ENCODE measurements at regions not wholly inside any gene's neighbourhood (a gene's known extent, or its start where the extent isn't known, plus 50 kb on each side); places are given as distances from the start of the nearest gene placed in this dataset.

DNA sequence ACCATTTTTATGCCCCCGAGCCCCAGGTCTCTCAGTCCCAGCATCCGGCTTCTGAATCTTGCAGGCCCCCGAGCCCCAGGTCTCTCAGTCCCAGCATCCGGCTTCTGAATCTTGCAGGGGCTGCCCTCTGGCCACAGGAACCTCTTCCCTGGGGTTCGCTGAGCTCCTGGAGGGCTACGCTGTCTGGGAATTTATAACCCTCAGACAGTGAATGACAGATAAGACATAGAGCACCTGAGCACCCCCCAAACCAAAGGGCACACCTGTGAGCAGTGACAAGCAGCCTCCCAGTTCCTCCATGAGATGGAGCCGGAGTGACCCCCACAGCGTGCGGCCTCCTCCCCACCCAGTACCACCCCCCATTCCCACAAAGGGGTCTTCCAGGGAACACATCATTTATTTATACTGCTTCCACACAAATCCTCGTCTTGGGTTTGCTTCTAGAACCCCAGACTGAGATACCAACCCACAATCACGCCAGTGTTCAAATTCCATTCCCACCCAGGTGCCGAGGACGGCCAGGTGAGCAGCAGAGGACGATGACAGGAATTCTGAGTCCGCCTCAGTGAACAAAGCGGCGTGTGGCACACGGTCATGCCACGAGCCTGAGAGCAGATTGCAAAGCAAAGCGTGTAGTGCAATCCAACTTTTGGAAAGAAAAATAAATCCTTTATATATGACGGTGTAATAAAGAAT lies 57.7 kb upstream of the FAM20C start:
- no peak overlapping the region for H3K4me3 ChIP-seq (ENCODE audit: low read depth in 2 of 2, low read length in 1 of 2)
- H4K20me1 ChIP-seq (ENCODE audit: insufficient read depth), result no peaks in the 10 kb centered on the region
- no peaks in the 10 kb centered on the region; a peak in 1 of 4 replicates for H3K4me1 ChIP-seq (ENCODE audit: control insufficient read depth in 1 of 2, insufficient read depth in 2 of 2, low read depth in 1 of 2, low read length in 1 of 2)
- H3K36me3 ChIP-seq (replicated peaks in 1 of 2; ENCODE audit: control insufficient read depth in 1 of 2, insufficient read depth in 2 of 2, low read length in 1 of 2), result no peaks in the 10 kb centered on the region
- H3K4me2 ChIP-seq, result no peak overlapping the region
- H3K79me2 ChIP-seq (ENCODE audit: insufficient read depth), result no peaks in the 10 kb centered on the region
- no peak overlapping the region for H3K9ac ChIP-seq
- no peaks in the 10 kb centered on the region for H3K9me2 ChIP-seq
- H3K9me3 ChIP-seq, result no peaks in the 10 kb centered on the region
- WGBS (ENCODE audit: low lambda C conversion rate), result 56% methylated on average over 21 of the region's 21 CpGs
- DNase-seq, result no peak
- ChIA-PET CTCF (interaction anchor here (1.6 to 1.7 kb wide), 2 partner anchors 10 to 132 kb away, joined by 3 to 4 read pairs; no protein-coding TSS in a partner anchor), POLR2A (no interaction called here)
- peaks cover 12% of the 10 kb centered on the region for H3K27me3 ChIP-seq (ENCODE audit: insufficient read depth)
- no peak overlapping the region for H3K27ac ChIP-seq (ENCODE audit: low read depth in 2 of 2, low read length in 1 of 2)
- H2AFZ ChIP-seq (ENCODE audit: low read depth), result no peak overlapping the region
- TF ChIP-seq, protein P1, sequence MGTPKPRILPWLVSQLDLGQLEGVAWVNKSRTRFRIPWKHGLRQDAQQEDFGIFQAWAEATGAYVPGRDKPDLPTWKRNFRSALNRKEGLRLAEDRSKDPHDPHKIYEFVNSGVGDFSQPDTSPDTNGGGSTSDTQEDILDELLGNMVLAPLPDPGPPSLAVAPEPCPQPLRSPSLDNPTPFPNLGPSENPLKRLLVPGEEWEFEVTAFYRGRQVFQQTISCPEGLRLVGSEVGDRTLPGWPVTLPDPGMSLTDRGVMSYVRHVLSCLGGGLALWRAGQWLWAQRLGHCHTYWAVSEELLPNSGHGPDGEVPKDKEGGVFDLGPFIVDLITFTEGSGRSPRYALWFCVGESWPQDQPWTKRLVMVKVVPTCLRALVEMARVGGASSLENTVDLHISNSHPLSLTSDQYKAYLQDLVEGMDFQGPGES (IDR thresholded peaks at IDR 0.05; ENCODE audit: low read depth, low read length), result no peak
- TF ChIP-seq RFX5 (IDR thresholded peaks at IDR 0.05; ENCODE audit: low read length) (no peak), GATA2 (CRISPR knock-in tag; IDR thresholded peaks at IDR 0.05) (no peak), TCF12 (IDR thresholded peaks at IDR 0.05) (no peak), RAD21 (IDR thresholded peaks at IDR 0.05; ENCODE audit: low read length) (no peak), POLR2AphosphoS5 (IDR thresholded peaks at IDR 0.05; ENCODE audit: low read depth, low read length) (no peak), CHD2 (IDR thresholded peaks at IDR 0.05; ENCODE audit: low read length, partially characterized antibody) (no peak)
- no peaks in the 10 kb centered on the region for H3F3A ChIP-seq (replicated peaks; ENCODE audit: insufficient read depth)

DNA sequence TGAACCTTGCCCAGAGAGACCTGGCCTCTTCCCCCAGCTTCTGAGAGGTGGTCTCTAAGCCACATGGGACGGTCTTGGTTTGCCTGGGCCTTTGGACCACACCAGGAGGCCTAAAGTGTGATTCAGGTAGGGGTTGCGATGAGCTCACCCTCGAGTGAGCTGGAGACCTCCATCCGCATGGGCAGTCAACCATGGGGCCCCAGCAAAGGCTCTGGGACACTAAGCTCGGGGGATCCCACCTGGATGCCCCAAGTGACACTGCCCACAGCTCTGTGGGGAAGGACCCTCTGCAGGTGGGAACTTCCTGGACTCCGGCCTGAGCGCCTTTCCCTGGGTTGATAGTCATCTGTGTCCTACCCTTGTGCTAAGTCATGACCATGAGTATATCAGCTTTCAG lies 57.1 kb upstream of the FAM20C start:
- Histone ChIP-seq H3K36me3 (replicated peaks in 1 of 2; ENCODE audit: control insufficient read depth in 1 of 2, insufficient read depth in 2 of 2, low read length in 1 of 2) (no peaks in the 10 kb centered on the region), H3F3A (replicated peaks; ENCODE audit: insufficient read depth) (no peaks in the 10 kb centered on the region), H3K9me2 (no peaks in the 10 kb centered on the region), H3K27me3 (ENCODE audit: insufficient read depth) (peaks cover 12% of the 10 kb centered on the region), H3K4me3 (ENCODE audit: low read depth in 2 of 2, low read length in 1 of 2) (no peak overlapping the region), H3K79me2 (ENCODE audit: insufficient read depth) (no peaks in the 10 kb centered on the region), H2AFZ (ENCODE audit: low read depth) (no peak overlapping the region), H4K20me1 (ENCODE audit: insufficient read depth) (no peaks in the 10 kb centered on the region), H3K9me3 (no peaks in the 10 kb centered on the region), H3K4me1 (ENCODE audit: control insufficient read depth in 1 of 2, insufficient read depth in 2 of 2, low read depth in 1 of 2, low read length in 1 of 2) (no peaks in the 10 kb centered on the region), H3K27ac (ENCODE audit: low read depth in 2 of 2, low read length in 1 of 2) (no peak overlapping the region), H3K9ac (no peak overlapping the region), H3K4me2 (no peak overlapping the region)
- 73% methylated on average over 5 of the region's 7 CpGs for WGBS (ENCODE audit: low lambda C conversion rate)
- TF ChIP-seq EP300 (IDR thresholded peaks at IDR 0.05; ENCODE audit: borderline replicate concordance in 1 of 2, low read depth in 1 of 2, low read length in 1 of 2) (no peak), JUND (IDR thresholded peaks at IDR 0.05) (no peak)
- DNase-seq, result no peak
- CTCF ChIA-PET, result no interaction called here
- POLR2A ChIA-PET, result no interaction called here

DNA sequence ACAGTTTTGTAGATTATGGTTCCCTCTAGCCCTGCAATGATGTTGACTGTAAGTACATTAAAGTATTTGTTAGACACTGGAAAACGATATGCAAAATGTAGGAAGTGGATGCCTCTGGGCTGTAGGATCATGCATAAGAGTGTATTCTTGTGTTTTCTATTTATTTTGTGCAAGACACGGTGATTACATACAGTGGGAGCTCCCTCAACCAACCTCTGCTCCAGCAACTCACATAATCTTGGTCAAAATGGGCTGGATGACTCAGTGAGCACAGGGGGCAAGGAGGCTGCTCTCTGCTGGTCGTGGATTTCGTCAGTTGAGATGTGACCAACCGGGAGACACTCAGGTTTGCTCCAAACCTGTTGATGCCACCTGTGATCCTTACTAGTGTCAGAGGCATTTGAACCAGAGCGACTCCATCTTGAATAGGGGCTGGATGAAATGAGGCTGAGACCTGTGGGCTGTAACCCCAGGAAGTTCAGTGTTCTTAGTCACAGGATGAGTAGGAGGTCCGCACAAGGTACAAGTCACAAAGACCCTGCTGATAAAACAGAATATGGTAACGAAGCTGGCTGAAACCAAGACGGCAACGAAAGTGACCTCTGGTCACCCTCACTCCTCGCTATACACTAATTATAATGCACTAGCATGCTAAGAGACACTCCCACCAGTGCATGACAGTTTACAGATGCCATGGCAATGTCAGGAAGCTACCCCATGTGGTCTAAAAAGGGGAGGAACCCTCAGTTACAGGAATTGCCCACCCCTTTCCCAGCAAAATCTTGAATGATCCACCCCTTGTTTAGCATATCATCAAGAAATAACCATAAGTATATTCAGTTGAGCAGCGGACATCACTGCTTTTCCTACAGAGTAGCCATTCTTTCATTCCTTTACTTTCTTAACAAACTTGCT lies 56.4 kb upstream of the FAM20C start:
- WGBS (ENCODE audit: low lambda C conversion rate), result 64% methylated on average over 8 of the region's 12 CpGs
- Histone ChIP-seq H3K79me2 (ENCODE audit: insufficient read depth) (no peaks in the 10 kb centered on the region), H3K9me3 (no peaks in the 10 kb centered on the region), H2AFZ (ENCODE audit: low read depth) (no peak overlapping the region), H3K4me1 (ENCODE audit: control insufficient read depth in 1 of 2, insufficient read depth in 2 of 2, low read depth in 1 of 2, low read length in 1 of 2) (no peaks in the 10 kb centered on the region; a peak in 1 of 4 replicates), H3K9me2 (no peaks in the 10 kb centered on the region), H3K27me3 (ENCODE audit: insufficient read depth) (peaks cover 12% of the 10 kb centered on the region), H3K36me3 (replicated peaks in 1 of 2; ENCODE audit: control insufficient read depth in 1 of 2, insufficient read depth in 2 of 2, low read length in 1 of 2) (no peaks in the 10 kb centered on the region), H3K4me2 (no peak overlapping the region), H4K20me1 (ENCODE audit: insufficient read depth) (no peaks in the 10 kb centered on the region), H3F3A (replicated peaks; ENCODE audit: insufficient read depth) (no peaks in the 10 kb centered on the region), H3K4me3 (ENCODE audit: low read depth in 2 of 2, low read length in 1 of 2) (no peak overlapping the region), H3K9ac (no peak overlapping the region), H3K27ac (ENCODE audit: low read depth in 2 of 2, low read length in 1 of 2) (no peak overlapping the region)
- DNase-seq, result no peak
- ChIA-PET POLR2A (no interaction called here), CTCF (no interaction called here)
- TF ChIP-seq SMC3 (IDR thresholded peaks at IDR 0.05; ENCODE audit: low read depth, low read length) (no peak), FOXJ3 (CRISPR knock-in tag; IDR thresholded peaks at IDR 0.05) (no peak), POLR2AphosphoS5 (IDR thresholded peaks at IDR 0.05; ENCODE audit: low read depth, low read length) (no peak)
- TF ChIP-seq, protein P2, sequence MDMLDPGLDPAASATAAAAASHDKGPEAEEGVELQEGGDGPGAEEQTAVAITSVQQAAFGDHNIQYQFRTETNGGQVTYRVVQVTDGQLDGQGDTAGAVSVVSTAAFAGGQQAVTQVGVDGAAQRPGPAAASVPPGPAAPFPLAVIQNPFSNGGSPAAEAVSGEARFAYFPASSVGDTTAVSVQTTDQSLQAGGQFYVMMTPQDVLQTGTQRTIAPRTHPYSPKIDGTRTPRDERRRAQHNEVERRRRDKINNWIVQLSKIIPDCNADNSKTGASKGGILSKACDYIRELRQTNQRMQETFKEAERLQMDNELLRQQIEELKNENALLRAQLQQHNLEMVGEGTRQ (IDR thresholded peaks at IDR 0.05; ENCODE audit: borderline replicate concordance, low read depth, low read length), result no peak
- TF ChIP-seq, protein P3, sequence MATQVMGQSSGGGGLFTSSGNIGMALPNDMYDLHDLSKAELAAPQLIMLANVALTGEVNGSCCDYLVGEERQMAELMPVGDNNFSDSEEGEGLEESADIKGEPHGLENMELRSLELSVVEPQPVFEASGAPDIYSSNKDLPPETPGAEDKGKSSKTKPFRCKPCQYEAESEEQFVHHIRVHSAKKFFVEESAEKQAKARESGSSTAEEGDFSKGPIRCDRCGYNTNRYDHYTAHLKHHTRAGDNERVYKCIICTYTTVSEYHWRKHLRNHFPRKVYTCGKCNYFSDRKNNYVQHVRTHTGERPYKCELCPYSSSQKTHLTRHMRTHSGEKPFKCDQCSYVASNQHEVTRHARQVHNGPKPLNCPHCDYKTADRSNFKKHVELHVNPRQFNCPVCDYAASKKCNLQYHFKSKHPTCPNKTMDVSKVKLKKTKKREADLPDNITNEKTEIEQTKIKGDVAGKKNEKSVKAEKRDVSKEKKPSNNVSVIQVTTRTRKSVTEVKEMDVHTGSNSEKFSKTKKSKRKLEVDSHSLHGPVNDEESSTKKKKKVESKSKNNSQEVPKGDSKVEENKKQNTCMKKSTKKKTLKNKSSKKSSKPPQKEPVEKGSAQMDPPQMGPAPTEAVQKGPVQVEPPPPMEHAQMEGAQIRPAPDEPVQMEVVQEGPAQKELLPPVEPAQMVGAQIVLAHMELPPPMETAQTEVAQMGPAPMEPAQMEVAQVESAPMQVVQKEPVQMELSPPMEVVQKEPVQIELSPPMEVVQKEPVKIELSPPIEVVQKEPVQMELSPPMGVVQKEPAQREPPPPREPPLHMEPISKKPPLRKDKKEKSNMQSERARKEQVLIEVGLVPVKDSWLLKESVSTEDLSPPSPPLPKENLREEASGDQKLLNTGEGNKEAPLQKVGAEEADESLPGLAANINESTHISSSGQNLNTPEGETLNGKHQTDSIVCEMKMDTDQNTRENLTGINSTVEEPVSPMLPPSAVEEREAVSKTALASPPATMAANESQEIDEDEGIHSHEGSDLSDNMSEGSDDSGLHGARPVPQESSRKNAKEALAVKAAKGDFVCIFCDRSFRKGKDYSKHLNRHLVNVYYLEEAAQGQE (IDR thresholded peaks at IDR 0.05; ENCODE audit: low read depth, low read length), result no peak
